ENCODE measurements at regions not wholly inside any gene's neighbourhood (a gene's known extent, or its start where the extent isn't known, plus 50 kb on each side); places are given as distances from the start of the nearest gene placed in this dataset.

GRCh38 chr2:43098539-43098938, 127.9 kb downstream of the ZFP36L2 start:
- TF ChIP-seq CTCF (conservative IDR thresholded peaks at IDR 0.05; ENCODE audit: low read depth in 2 of 2) (no peak), EZH2phosphoT487 (IDR thresholded peaks at IDR 0.05; ENCODE audit: unreplicated experiment) (no peak), EZH2 (IDR thresholded peaks at IDR 0.05; ENCODE audit: low read depth, unreplicated experiment) (no peak), POLR2AphosphoS5 (IDR thresholded peaks at IDR 0.05; ENCODE audit: low read depth) (no peak)
- TF ChIP-seq, protein P1, sequence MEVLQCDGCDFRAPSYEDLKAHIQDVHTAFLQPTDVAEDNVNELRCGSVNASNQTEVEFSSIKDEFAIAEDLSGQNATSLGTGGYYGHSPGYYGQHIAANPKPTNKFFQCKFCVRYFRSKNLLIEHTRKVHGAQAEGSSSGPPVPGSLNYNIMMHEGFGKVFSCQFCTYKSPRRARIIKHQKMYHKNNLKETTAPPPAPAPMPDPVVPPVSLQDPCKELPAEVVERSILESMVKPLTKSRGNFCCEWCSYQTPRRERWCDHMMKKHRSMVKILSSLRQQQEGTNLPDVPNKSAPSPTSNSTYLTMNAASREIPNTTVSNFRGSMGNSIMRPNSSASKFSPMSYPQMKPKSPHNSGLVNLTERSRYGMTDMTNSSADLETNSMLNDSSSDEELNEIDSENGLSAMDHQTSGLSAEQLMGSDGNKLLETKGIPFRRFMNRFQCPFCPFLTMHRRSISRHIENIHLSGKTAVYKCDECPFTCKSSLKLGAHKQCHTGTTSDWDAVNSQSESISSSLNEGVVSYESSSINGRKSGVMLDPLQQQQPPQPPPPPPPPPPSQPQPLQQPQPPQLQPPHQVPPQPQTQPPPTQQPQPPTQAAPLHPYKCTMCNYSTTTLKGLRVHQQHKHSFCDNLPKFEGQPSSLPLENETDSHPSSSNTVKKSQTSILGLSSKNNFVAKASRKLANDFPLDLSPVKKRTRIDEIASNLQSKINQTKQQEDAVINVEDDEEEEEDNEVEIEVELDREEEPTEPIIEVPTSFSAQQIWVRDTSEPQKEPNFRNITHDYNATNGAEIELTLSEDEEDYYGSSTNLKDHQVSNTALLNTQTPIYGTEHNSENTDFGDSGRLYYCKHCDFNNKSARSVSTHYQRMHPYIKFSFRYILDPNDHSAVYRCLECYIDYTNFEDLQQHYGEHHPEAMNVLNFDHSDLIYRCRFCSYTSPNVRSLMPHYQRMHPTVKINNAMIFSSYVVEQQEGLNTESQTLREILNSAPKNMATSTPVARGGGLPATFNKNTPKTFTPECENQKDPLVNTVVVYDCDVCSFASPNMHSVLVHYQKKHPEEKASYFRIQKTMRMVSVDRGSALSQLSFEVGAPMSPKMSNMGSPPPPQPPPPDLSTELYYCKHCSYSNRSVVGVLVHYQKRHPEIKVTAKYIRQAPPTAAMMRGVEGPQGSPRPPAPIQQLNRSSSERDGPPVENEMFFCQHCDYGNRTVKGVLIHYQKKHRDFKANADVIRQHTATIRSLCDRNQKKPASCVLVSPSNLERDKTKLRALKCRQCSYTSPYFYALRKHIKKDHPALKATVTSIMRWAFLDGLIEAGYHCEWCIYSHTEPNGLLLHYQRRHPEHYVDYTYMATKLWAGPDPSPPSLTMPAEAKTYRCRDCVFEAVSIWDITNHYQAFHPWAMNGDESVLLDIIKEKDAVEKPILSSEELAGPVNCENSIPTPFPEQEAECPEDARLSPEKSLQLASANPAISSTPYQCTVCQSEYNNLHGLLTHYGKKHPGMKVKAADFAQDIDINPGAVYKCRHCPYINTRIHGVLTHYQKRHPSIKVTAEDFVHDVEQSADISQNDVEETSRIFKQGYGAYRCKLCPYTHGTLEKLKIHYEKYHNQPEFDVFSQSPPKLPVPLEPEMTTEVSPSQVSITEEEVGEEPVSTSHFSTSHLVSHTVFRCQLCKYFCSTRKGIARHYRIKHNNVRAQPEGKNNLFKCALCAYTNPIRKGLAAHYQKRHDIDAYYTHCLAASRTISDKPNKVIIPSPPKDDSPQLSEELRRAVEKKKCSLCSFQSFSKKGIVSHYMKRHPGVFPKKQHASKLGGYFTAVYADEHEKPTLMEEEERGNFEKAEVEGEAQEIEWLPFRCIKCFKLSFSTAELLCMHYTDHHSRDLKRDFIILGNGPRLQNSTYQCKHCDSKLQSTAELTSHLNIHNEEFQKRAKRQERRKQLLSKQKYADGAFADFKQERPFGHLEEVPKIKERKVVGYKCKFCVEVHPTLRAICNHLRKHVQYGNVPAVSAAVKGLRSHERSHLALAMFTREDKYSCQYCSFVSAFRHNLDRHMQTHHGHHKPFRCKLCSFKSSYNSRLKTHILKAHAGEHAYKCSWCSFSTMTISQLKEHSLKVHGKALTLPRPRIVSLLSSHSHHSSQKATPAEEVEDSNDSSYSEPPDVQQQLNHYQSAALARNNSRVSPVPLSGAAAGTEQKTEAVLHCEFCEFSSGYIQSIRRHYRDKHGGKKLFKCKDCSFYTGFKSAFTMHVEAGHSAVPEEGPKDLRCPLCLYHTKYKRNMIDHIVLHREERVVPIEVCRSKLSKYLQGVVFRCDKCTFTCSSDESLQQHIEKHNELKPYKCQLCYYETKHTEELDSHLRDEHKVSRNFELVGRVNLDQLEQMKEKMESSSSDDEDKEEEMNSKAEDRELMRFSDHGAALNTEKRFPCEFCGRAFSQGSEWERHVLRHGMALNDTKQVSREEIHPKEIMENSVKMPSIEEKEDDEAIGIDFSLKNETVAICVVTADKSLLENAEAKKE (CRISPR knock-in tag; IDR thresholded peaks at IDR 0.05) = no peak
- TF ChIP-seq, protein P2, sequence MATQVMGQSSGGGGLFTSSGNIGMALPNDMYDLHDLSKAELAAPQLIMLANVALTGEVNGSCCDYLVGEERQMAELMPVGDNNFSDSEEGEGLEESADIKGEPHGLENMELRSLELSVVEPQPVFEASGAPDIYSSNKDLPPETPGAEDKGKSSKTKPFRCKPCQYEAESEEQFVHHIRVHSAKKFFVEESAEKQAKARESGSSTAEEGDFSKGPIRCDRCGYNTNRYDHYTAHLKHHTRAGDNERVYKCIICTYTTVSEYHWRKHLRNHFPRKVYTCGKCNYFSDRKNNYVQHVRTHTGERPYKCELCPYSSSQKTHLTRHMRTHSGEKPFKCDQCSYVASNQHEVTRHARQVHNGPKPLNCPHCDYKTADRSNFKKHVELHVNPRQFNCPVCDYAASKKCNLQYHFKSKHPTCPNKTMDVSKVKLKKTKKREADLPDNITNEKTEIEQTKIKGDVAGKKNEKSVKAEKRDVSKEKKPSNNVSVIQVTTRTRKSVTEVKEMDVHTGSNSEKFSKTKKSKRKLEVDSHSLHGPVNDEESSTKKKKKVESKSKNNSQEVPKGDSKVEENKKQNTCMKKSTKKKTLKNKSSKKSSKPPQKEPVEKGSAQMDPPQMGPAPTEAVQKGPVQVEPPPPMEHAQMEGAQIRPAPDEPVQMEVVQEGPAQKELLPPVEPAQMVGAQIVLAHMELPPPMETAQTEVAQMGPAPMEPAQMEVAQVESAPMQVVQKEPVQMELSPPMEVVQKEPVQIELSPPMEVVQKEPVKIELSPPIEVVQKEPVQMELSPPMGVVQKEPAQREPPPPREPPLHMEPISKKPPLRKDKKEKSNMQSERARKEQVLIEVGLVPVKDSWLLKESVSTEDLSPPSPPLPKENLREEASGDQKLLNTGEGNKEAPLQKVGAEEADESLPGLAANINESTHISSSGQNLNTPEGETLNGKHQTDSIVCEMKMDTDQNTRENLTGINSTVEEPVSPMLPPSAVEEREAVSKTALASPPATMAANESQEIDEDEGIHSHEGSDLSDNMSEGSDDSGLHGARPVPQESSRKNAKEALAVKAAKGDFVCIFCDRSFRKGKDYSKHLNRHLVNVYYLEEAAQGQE (IDR thresholded peaks at IDR 0.05; ENCODE audit: unreplicated experiment) = no peak

Data from GM23338 (cell line).